Activated B cell treated with CpG ODN at 0.5 μM for 24 hours (primary cell): ENCODE measurements at regions not wholly inside any gene's neighbourhood (a gene's known extent, or its start where the extent isn't known, plus 50 kb on each side); places are given as distances from the start of the nearest gene placed in this dataset.

ENCODE experiments used
- ATAC-seq: fragments of 200-7000 bp; cut with Tn5 transposase; one replicate; pipeline ENCODE4 v1.10.0; 2021; ENCODE audit warnings: low read depth, mild to moderate bottlenecking, moderate library complexity
- CTCF ChIA-PET: fragments of 350-600 bp; sonication (Branson Sonifier 250); formaldehyde crosslinking; loops from one replicate; lab custom pipeline; 2021; ENCODE audit warnings: antibody characterized with exemption; lab: Charles Lee
- POLR2A ChIA-PET: fragments of 350-600 bp; sonication (Branson Sonifier 250); formaldehyde crosslinking; loops from one replicate; lab custom pipeline; 2021; ENCODE audit warnings: antibody characterized with exemption; lab: Charles Lee
- DNase-seq: peaks from one replicate; pipeline ENCODE4 v3.0.0; 2022
- H3K27ac Mint-ChIP-seq: one replicate; pipeline ENCODE4 v1.8.0; 2020; ENCODE audit warnings: mixed read lengths
- H3K27me3 Mint-ChIP-seq: one replicate; pipeline ENCODE4 v1.8.0; 2021; ENCODE audit warnings: mixed read lengths
- H3K36me3 Mint-ChIP-seq: one replicate; pipeline ENCODE4 v1.8.0; 2021; ENCODE audit warnings: low read depth, mixed read lengths
- H3K4me1 Mint-ChIP-seq: one replicate; pipeline ENCODE4 v1.8.0; 2021; ENCODE audit warnings: mixed read lengths
- H3K4me3 Mint-ChIP-seq: one replicate; pipeline ENCODE4 v1.8.0; 2020; ENCODE audit warnings: mild to moderate bottlenecking, mixed read lengths
- H3K9me3 Mint-ChIP-seq: one replicate; pipeline ENCODE4 v1.8.0; 2020; ENCODE audit warnings: mixed read lengths
- CTCF ChIP-seq: fragments of 200-600 bp; IDR thresholded peaks from one replicate; pipeline ENCODE4 v1.8.0; 2022; ENCODE audit warnings: antibody characterized with exemption, mild to moderate bottlenecking
- intact Hi-C: fragments of 100-400 bp; cut with micrococcal nuclease; formaldehyde crosslinking; loops from one replicate; pipeline ENCODE4 v1.15.1; 2024

- intact Hi-C loops, result no loop called here
- CTCF ChIA-PET, result no interaction called here
- no peak overlapping the region for H3K4me3 Mint-ChIP-seq
- H3K27ac Mint-ChIP-seq, result no peak overlapping the region
- H3K9me3 Mint-ChIP-seq, result no peaks in the 10 kb centered on the region
- H3K27me3 Mint-ChIP-seq, result no peaks in the 10 kb centered on the region
- POLR2A ChIA-PET, result no interaction called here
- TF ChIP-seq CTCF, result no peak
- ATAC-seq (no peak), DNase-seq (no peak)
- H3K36me3 Mint-ChIP-seq, result no peaks in the 10 kb centered on the region
- no peaks in the 10 kb centered on the region for H3K4me1 Mint-ChIP-seq
Measured at GRCh38 chr5:58245476-58245840, 214.4 kb downstream of the PLK2 start.

- intact Hi-C loops, result no loop called here
- no peaks in the 10 kb centered on the region for H3K36me3 Mint-ChIP-seq
- no peak overlapping the region for H3K4me3 Mint-ChIP-seq
- ATAC-seq (no peak), DNase-seq (no peak)
- no peak overlapping the region for H3K27ac Mint-ChIP-seq
- ChIA-PET CTCF (no interaction called here), POLR2A (no interaction called here)
- no peaks in the 10 kb centered on the region for H3K4me1 Mint-ChIP-seq
- no peaks in the 10 kb centered on the region for H3K9me3 Mint-ChIP-seq
- no peak for TF ChIP-seq CTCF
- H3K27me3 Mint-ChIP-seq, result no peaks in the 10 kb centered on the region
Measured at GRCh38 chr5:58244819-58245475, 214.9 kb downstream of the PLK2 start.

DNA sequence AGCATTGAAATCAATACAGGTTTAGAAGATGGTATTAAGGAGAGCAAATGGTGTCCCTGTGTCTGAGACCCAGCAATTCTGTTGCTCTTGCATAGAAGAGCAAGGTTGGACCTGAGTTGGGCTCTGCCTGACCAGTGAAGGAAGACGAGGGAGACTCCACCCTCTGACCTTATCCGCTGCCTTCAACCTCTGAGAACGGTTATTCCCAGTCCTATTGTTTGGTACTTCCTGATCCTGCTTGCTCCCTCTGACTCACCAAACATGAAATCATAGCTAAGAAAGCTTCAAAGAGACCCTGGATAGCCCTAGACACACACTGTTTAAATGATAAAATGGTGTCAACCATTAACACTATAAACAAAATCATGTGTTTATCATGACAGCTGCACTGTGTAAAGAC is 218.5 kb downstream of the PLK2 start:
- Mint-ChIP-seq H3K27me3 (no peaks in the 10 kb centered on the region), H3K4me1 (peaks cover 10% of the 10 kb centered on the region), H3K9me3 (no peaks in the 10 kb centered on the region), H3K27ac (no peak overlapping the region), H3K36me3 (no peaks in the 10 kb centered on the region), H3K4me3 (no peak overlapping the region)
- intact Hi-C loops, result no loop called here
- DNase-seq, result no peak
- TF ChIP-seq CTCF, result no peak
- ATAC-seq, result no peak
- POLR2A ChIA-PET, result no interaction called here
- CTCF ChIA-PET, result no interaction called here

GRCh38 chr5:58240322-58240721 is 219.6 kb downstream of the PLK2 start:
- ChIA-PET POLR2A (no interaction called here), CTCF (no interaction called here)
- ATAC-seq (no peak), DNase-seq (no peak)
- H3K27ac Mint-ChIP-seq, result no peak overlapping the region
- H3K4me3 Mint-ChIP-seq, result no peak overlapping the region
- no peaks in the 10 kb centered on the region for H3K36me3 Mint-ChIP-seq
- no peaks in the 10 kb centered on the region for H3K27me3 Mint-ChIP-seq
- TF ChIP-seq CTCF, result no peak
- intact Hi-C loops, result no loop called here
- H3K4me1 Mint-ChIP-seq, result peaks cover 10% of the 10 kb centered on the region
- no peaks in the 10 kb centered on the region for H3K9me3 Mint-ChIP-seq

GRCh38 chr5:58239731-58240130 is 220.2 kb downstream of the PLK2 start:
- Mint-ChIP-seq H3K36me3 (no peaks in the 10 kb centered on the region), H3K9me3 (no peaks in the 10 kb centered on the region), H3K4me3 (no peak overlapping the region), H3K27me3 (no peaks in the 10 kb centered on the region), H3K27ac (no peak overlapping the region), H3K4me1 (peaks cover 10% of the 10 kb centered on the region)
- ATAC-seq (no peak), DNase-seq (no peak)
- ChIA-PET CTCF (no interaction called here), POLR2A (no interaction called here)
- intact Hi-C loops, result no loop called here
- no peak for TF ChIP-seq CTCF
